ENCODE measurements at regions not wholly inside any gene's neighbourhood (a gene's known extent, or its start where the extent isn't known, plus 50 kb on each side); places are given as distances from the start of the nearest gene placed in this dataset.
A peak's percentile ranks its signal among the peaks of the same experiment; 100 is the strongest.

DNA sequence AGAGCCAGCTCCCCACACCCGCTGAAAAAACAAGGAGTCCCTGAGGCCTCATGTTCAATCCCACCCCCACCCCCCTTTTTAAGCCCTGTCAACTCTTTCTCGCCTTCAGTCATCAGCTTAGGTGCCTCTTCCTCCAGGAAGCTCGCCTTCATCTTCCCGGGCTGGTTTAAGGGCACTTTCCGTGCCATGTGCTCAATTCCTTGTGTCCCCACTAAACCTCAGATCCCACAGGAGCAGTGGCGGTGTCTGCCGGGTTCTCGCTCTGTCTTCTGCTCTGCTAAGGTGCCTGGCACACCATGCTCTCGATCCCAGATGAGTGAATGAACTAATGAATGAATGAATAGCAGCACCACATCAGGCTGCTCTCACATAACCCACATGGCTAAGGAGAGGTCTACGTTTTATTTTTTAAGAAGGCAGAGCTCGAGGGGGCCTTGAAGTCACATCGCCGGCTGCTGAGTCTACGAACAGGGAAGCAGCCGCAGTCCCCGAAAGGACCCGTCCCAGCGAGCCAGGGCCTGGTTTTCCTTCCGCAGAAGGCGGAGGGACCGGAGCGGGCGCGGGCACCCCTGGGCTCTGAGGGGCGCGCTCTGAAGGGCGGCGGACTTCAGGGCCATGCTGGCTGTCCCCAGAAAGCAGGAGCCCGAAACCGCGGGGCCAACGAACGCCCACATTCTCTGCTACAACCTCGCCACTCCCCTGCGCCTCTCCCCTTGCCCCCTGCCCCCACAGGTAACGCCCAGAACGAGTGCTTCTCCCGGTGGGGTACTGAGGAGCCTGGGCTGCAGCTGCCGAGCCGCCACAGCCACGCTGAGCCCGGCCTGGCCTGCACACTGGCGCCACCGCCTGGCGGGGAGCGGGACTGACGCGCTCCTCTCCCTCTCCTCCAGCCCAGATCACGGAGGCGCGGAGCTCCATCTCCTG is 73.4 kb upstream of the KCNMA1 start:
- no peak overlapping the region for H3K27ac Mint-ChIP-seq (ENCODE audit: unreplicated experiment)
- H3K27me3 Mint-ChIP-seq (ENCODE audit: unreplicated experiment) = peaks cover 2% of the 10 kb centered on the region
- DNase-seq = peak; percentile 93
- H3K4me1 Mint-ChIP-seq (ENCODE audit: low read depth, unreplicated experiment) = peaks cover 13% of the 10 kb centered on the region
- H3K4me3 Mint-ChIP-seq (ENCODE audit: unreplicated experiment) = peak overlapping the region; percentile 50
- no peaks in the 10 kb centered on the region for H3K36me3 Mint-ChIP-seq (ENCODE audit: unreplicated experiment)
- H3K9me3 Mint-ChIP-seq (ENCODE audit: unreplicated experiment) = peaks cover 7% of the 10 kb centered on the region
- TF ChIP-seq, protein P1, sequence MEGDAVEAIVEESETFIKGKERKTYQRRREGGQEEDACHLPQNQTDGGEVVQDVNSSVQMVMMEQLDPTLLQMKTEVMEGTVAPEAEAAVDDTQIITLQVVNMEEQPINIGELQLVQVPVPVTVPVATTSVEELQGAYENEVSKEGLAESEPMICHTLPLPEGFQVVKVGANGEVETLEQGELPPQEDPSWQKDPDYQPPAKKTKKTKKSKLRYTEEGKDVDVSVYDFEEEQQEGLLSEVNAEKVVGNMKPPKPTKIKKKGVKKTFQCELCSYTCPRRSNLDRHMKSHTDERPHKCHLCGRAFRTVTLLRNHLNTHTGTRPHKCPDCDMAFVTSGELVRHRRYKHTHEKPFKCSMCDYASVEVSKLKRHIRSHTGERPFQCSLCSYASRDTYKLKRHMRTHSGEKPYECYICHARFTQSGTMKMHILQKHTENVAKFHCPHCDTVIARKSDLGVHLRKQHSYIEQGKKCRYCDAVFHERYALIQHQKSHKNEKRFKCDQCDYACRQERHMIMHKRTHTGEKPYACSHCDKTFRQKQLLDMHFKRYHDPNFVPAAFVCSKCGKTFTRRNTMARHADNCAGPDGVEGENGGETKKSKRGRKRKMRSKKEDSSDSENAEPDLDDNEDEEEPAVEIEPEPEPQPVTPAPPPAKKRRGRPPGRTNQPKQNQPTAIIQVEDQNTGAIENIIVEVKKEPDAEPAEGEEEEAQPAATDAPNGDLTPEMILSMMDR (IDR thresholded peaks at IDR 0.05; ENCODE audit: partially characterized antibody, unreplicated experiment) = peak; percentile 97

DNA sequence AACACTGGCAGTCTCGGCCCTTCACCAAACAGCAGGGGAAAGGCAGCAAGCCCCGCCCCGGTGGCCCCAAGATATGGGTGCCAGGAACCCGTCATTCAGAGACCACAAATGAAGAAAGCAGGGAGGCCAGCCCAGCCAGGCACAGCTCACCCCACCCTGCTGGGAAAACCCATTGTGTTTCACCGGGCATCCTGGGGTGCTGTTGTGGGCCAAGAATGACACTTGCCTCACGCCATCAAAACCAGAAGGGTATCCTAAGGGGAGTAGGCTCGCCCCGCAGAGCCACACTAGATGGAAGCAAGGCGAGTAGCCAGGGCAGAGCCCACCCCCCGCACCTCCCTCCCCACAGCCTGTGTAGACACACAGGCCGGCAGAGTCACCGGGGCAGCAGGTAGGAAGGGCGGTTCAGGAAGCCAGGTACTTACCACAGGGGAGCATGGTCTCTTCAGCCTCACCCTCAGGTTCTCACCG is 72.5 kb upstream of the KCNMA1 start:
- TF ChIP-seq, protein P1 (IDR thresholded peaks at IDR 0.05; ENCODE audit: partially characterized antibody, unreplicated experiment) = no peak
- Mint-ChIP-seq H3K27me3 (ENCODE audit: unreplicated experiment) (peaks cover 2% of the 10 kb centered on the region), H3K27ac (ENCODE audit: unreplicated experiment) (no peak overlapping the region), H3K9me3 (ENCODE audit: unreplicated experiment) (peaks cover 7% of the 10 kb centered on the region), H3K36me3 (ENCODE audit: unreplicated experiment) (no peaks in the 10 kb centered on the region), H3K4me1 (ENCODE audit: low read depth, unreplicated experiment) (peaks cover 13% of the 10 kb centered on the region), H3K4me3 (ENCODE audit: unreplicated experiment) (no peak overlapping the region)
- no peak for DNase-seq

DNA sequence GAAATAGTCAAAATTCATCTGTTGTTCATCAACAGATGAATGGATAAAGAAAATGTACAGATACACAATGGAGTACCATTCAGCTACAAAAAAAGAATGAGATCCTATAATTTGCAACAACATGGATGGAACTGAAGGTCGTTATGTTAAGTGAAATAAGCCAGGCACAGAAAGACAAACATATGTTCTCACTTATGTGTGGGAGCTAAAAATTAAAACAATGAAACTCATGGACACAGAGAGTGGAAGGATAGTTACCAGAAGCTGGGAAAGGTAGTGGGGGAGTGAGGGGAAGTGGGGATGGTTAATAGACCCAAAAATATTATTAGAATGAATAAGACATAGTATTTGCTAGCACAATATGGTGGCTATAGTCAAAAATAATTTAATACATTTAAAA is 70.0 kb upstream of the KCNMA1 start:
- H3K27me3 Mint-ChIP-seq (ENCODE audit: unreplicated experiment) = no peaks in the 10 kb centered on the region
- DNase-seq = no peak
- no peaks in the 10 kb centered on the region for H3K36me3 Mint-ChIP-seq (ENCODE audit: unreplicated experiment)
- TF ChIP-seq, protein P1 (IDR thresholded peaks at IDR 0.05; ENCODE audit: partially characterized antibody, unreplicated experiment) = no peak
- no peak overlapping the region for H3K4me3 Mint-ChIP-seq (ENCODE audit: unreplicated experiment)
- H3K9me3 Mint-ChIP-seq (ENCODE audit: unreplicated experiment) = peaks cover 3% of the 10 kb centered on the region
- no peak overlapping the region for H3K27ac Mint-ChIP-seq (ENCODE audit: unreplicated experiment)
- H3K4me1 Mint-ChIP-seq (ENCODE audit: low read depth, unreplicated experiment) = peaks cover 2% of the 10 kb centered on the region

DNA sequence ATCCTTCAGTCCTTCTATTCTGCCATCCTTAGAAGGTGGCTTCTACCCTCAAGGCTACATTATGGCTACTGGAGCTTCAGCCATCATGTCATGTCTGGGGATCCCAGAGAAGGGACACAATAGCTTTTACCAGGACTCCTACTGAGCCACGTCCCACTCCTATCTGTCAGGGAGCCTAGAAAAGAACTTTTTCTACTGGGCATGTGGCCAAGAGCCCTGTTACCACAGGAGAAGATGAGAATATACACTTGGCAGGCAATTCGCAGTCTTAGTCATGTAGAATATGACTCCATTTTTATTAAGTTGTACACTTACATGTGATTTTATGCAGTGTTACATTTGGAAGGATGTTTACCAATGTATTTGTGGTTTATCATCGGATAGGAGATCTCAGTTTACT is 64.6 kb upstream of the KCNMA1 start:
- Mint-ChIP-seq H3K4me3 (ENCODE audit: unreplicated experiment) (no peak overlapping the region), H3K27ac (ENCODE audit: unreplicated experiment) (no peak overlapping the region), H3K36me3 (ENCODE audit: unreplicated experiment) (no peaks in the 10 kb centered on the region), H3K9me3 (ENCODE audit: unreplicated experiment) (peaks cover 3% of the 10 kb centered on the region), H3K4me1 (ENCODE audit: low read depth, unreplicated experiment) (peaks cover 3% of the 10 kb centered on the region), H3K27me3 (ENCODE audit: unreplicated experiment) (no peaks in the 10 kb centered on the region)
- TF ChIP-seq, protein P1 (IDR thresholded peaks at IDR 0.05; ENCODE audit: partially characterized antibody, unreplicated experiment) = no peak
- no peak for DNase-seq

DNA sequence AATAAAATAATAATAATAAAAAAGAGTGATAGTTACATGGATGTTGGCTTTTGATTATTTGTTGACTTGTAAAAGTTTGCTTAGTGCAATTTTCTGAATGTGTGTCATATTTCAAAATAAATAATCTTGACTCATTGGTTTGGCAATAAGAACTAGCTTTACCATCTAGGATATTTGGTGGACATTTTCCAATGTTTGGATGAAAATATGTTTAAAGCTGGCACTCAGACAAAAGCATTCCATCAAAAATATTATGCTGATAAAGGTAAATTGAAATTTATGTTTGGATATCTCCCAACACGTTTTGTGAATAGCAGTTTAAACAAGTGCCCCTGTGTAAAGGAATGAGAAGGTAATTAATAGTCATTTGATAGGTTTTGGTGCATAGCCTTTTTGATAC is 62.5 kb upstream of the KCNMA1 start:
- no peak overlapping the region for H3K4me3 Mint-ChIP-seq (ENCODE audit: unreplicated experiment)
- H3K4me1 Mint-ChIP-seq (ENCODE audit: low read depth, unreplicated experiment) = peaks cover 3% of the 10 kb centered on the region
- no peak overlapping the region for H3K27ac Mint-ChIP-seq (ENCODE audit: unreplicated experiment)
- no peaks in the 10 kb centered on the region for H3K36me3 Mint-ChIP-seq (ENCODE audit: unreplicated experiment)
- H3K27me3 Mint-ChIP-seq (ENCODE audit: unreplicated experiment) = no peaks in the 10 kb centered on the region
- peaks cover 1% of the 10 kb centered on the region for H3K9me3 Mint-ChIP-seq (ENCODE audit: unreplicated experiment)
- TF ChIP-seq, protein P1 (IDR thresholded peaks at IDR 0.05; ENCODE audit: partially characterized antibody, unreplicated experiment) = no peak
- no peak for DNase-seq
